DND-41 (cell line): ENCODE measurements at regions not wholly inside any gene's neighbourhood (a gene's known extent, or its start where the extent isn't known, plus 50 kb on each side); places are given as distances from the start of the nearest gene placed in this dataset.

Source experiments
- ATAC-seq: fragments of 200-7000 bp; cut with Tn5 transposase; 3 replicates; pipeline ENCODE4 v1.9.1; 2021; ENCODE audit warnings: low read depth; ENCODE audit not compliant: insufficient read depth
- DNase-seq: peaks from one replicate; pipeline ENCODE4 v3.0.0-alpha.2; 2020
- H2AFZ ChIP-seq: 2 replicates; pipeline ENCODE4 v1.6.0; 2012; ENCODE audit warnings: low read depth, low read length
- H3K27ac ChIP-seq: 2 replicates; pipeline ENCODE4 v1.5.1; 2012; ENCODE audit warnings: low read length, inconsistent platforms
- H3K27me3 ChIP-seq: fragments of 200-600 bp; sonication (generic); 2 replicates; pipeline ENCODE4 v1.6.0; 2012; ENCODE audit warnings: low read length, mild to moderate bottlenecking, inconsistent platforms; ENCODE audit not compliant: insufficient read depth, poor library complexity
- H3K36me3 ChIP-seq: 2 replicates; pipeline ENCODE4 v1.5.1; 2012; ENCODE audit warnings: low read length, inconsistent platforms; ENCODE audit not compliant: insufficient read depth
- H3K4me1 ChIP-seq: 2 replicates; pipeline ENCODE4 v1.5.1; 2012; ENCODE audit warnings: mild to moderate bottlenecking, low read length; ENCODE audit not compliant: insufficient read depth
- H3K4me2 ChIP-seq: 2 replicates; pipeline ENCODE4 v1.6.0; 2012; ENCODE audit warnings: mild to moderate bottlenecking, moderate library complexity, low read length, inconsistent platforms; ENCODE audit not compliant: insufficient read depth
- H3K4me3 ChIP-seq, 2 experiments: fragments of 200-600 bp in 1 of 2; shearing (Covaris generic) in 1 of 2; 2 replicates each; pipeline ENCODE4 v1.5.1; 2012 to 2016; ENCODE audit warnings: inconsistent platforms in 2 of 2, low read length in 2 of 2, mild to moderate bottlenecking in 2 of 2, low read depth in 1 of 2, moderate library complexity in 1 of 2
- H3K79me2 ChIP-seq: 2 replicates; pipeline ENCODE4 v1.6.0; 2012; ENCODE audit warnings: low read length, inconsistent platforms; ENCODE audit not compliant: insufficient read depth
- H3K9ac ChIP-seq: 2 replicates; pipeline ENCODE4 v1.6.0; 2012; ENCODE audit warnings: low read depth, mild to moderate bottlenecking, inconsistent platforms, low read length, moderate library complexity
- H3K9me3 ChIP-seq: 2 replicates; pipeline ENCODE4 v1.5.1; 2012; ENCODE audit warnings: low read length, moderate library complexity, mild to moderate bottlenecking, inconsistent platforms; ENCODE audit not compliant: insufficient read depth, severe bottlenecking
- H4K20me1 ChIP-seq: 2 replicates; pipeline ENCODE4 v1.6.0; 2012; ENCODE audit warnings: low read length; ENCODE audit not compliant: insufficient read depth
- EZH2 ChIP-seq: IDR thresholded peaks from 3 replicates; pipeline ENCODE4 v1.6.1; 2012; ENCODE audit warnings: borderline replicate concordance, low read depth, mild to moderate bottlenecking, moderate library complexity, low read length, inconsistent platforms; ENCODE audit not compliant: severe bottlenecking
- TF ChIP-seq, protein P1 (sequence below): IDR thresholded peaks from 2 replicates; pipeline ENCODE4 v1.5.1; 2012; ENCODE audit warnings: borderline replicate concordance, low read length, moderate library complexity, mild to moderate bottlenecking; ENCODE audit not compliant: poor library complexity, severe bottlenecking; ENCODE audit errors: extremely low read depth

GRCh38 chr15:98580572-98580971, 67.8 kb upstream of the IGF1R start:
- no peak overlapping the region for H3K4me3 ChIP-seq
- H3K4me2 ChIP-seq, result no peak overlapping the region
- H3K9me3 ChIP-seq, result no peaks in the 10 kb centered on the region
- no peaks in the 10 kb centered on the region for H3K4me1 ChIP-seq
- no peak overlapping the region for H2AFZ ChIP-seq
- TF ChIP-seq, protein P1, sequence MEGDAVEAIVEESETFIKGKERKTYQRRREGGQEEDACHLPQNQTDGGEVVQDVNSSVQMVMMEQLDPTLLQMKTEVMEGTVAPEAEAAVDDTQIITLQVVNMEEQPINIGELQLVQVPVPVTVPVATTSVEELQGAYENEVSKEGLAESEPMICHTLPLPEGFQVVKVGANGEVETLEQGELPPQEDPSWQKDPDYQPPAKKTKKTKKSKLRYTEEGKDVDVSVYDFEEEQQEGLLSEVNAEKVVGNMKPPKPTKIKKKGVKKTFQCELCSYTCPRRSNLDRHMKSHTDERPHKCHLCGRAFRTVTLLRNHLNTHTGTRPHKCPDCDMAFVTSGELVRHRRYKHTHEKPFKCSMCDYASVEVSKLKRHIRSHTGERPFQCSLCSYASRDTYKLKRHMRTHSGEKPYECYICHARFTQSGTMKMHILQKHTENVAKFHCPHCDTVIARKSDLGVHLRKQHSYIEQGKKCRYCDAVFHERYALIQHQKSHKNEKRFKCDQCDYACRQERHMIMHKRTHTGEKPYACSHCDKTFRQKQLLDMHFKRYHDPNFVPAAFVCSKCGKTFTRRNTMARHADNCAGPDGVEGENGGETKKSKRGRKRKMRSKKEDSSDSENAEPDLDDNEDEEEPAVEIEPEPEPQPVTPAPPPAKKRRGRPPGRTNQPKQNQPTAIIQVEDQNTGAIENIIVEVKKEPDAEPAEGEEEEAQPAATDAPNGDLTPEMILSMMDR, result no peak
- no peak for TF ChIP-seq EZH2
- DNase-seq, result no peak
- H3K27ac ChIP-seq, result no peak overlapping the region
- H3K9ac ChIP-seq, result no peak overlapping the region
- no peaks in the 10 kb centered on the region for H3K79me2 ChIP-seq
- ATAC-seq, result no peak
- no peaks in the 10 kb centered on the region for H4K20me1 ChIP-seq
- no peaks in the 10 kb centered on the region for H3K36me3 ChIP-seq
- peaks cover 15% of the 10 kb centered on the region for H3K27me3 ChIP-seq

DNA sequence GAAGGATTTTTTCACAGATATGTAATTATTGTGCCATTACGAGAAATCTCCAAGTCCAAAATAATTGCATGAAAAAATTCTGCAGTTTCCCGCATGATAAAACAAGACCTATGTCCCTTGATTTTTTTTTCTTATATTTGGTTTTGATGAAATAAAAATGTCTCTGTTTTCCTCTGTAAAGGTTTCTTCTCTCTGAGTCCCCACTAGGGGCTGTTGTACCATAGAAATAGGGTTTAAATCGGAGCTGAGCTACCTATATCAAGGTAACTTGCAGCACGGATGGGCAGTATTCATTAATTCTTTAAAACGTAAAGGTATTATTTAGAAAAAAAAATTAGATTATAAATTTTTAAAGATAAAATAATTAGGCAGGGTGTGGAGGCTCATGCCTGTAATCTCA, 66.6 kb upstream of the IGF1R start:
- Histone ChIP-seq H3K4me1 (no peaks in the 10 kb centered on the region), H3K79me2 (no peaks in the 10 kb centered on the region), H2AFZ (no peak overlapping the region), H3K4me2 (no peak overlapping the region), H3K9ac (no peak overlapping the region), H3K9me3 (no peaks in the 10 kb centered on the region), H3K27ac (no peak overlapping the region), H3K4me3 (no peak overlapping the region), H3K36me3 (no peaks in the 10 kb centered on the region), H4K20me1 (no peaks in the 10 kb centered on the region), H3K27me3 (peaks cover 15% of the 10 kb centered on the region)
- DNase-seq (no peak), ATAC-seq (no peak)
- no peak for TF ChIP-seq EZH2
- TF ChIP-seq, protein P1, result no peak

- Histone ChIP-seq H2AFZ (no peak overlapping the region), H3K27me3 (peaks cover 15% of the 10 kb centered on the region), H3K79me2 (no peaks in the 10 kb centered on the region), H3K36me3 (no peaks in the 10 kb centered on the region), H3K4me1 (no peaks in the 10 kb centered on the region), H4K20me1 (no peaks in the 10 kb centered on the region), H3K27ac (no peak overlapping the region), H3K4me2 (no peak overlapping the region), H3K9me3 (no peaks in the 10 kb centered on the region), H3K4me3 (no peak overlapping the region), H3K9ac (no peak overlapping the region)
- DNase-seq (no peak), ATAC-seq (no peak)
- no peak for TF ChIP-seq EZH2
- TF ChIP-seq, protein P1, result no peak
Measured at GRCh38 chr15:98582900-98583554, 65.3 kb upstream of the IGF1R start.
